ENCODE measurements at regions not wholly inside any gene's neighbourhood (a gene's known extent, or its start where the extent isn't known, plus 50 kb on each side); places are given as distances from the start of the nearest gene placed in this dataset.

GRCh38 chr2:103788389-103788788, 1026.6 kb downstream of the TMEM182 start:
- H3K36me3 ChIP-seq (ENCODE audit: insufficient read depth, low read length) = no peaks in the 10 kb centered on the region
- H3K27me3 ChIP-seq (ENCODE audit: insufficient read depth, low read length) = no peaks in the 10 kb centered on the region
- peak overlapping the region; percentile 35 for H3K4me3 ChIP-seq (ENCODE audit: low read length)
- H3K4me1 ChIP-seq (ENCODE audit: insufficient read depth, low read length) = peaks cover 58% of the 10 kb centered on the region
- peak overlapping the region; percentile 47 for H2AFZ ChIP-seq (ENCODE audit: low read depth, low read length)
- no peaks in the 10 kb centered on the region for H3K9me3 ChIP-seq (ENCODE audit: low read length)

DNA sequence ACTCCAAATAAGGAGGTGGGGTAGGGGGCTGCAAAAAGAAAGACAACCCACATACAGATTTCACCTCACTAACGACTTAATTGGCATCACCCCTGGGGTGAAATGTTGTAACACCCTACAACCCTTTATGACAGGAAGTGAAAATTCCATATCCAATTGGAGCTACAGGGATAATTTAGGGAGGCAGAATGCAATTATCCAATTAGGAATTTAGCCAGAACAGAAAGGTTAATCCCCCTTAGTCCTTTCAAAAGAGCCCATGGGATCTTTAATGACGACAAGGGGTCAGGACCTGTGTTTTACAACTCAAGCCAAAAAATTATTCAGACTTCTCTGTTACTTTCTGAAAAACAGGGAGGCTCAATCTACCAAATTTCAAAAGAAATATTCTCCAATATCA, 1027.1 kb downstream of the TMEM182 start:
- Histone ChIP-seq H3K27me3 (ENCODE audit: insufficient read depth, low read length) (no peaks in the 10 kb centered on the region), H2AFZ (ENCODE audit: low read depth, low read length) (peak overlapping the region; percentile 47), H3K4me1 (ENCODE audit: insufficient read depth, low read length) (peaks cover 52% of the 10 kb centered on the region), H3K36me3 (ENCODE audit: insufficient read depth, low read length) (no peaks in the 10 kb centered on the region), H3K4me3 (ENCODE audit: low read length) (peak overlapping the region; percentile 35), H3K9me3 (ENCODE audit: low read length) (peaks cover 2% of the 10 kb centered on the region)

DNA sequence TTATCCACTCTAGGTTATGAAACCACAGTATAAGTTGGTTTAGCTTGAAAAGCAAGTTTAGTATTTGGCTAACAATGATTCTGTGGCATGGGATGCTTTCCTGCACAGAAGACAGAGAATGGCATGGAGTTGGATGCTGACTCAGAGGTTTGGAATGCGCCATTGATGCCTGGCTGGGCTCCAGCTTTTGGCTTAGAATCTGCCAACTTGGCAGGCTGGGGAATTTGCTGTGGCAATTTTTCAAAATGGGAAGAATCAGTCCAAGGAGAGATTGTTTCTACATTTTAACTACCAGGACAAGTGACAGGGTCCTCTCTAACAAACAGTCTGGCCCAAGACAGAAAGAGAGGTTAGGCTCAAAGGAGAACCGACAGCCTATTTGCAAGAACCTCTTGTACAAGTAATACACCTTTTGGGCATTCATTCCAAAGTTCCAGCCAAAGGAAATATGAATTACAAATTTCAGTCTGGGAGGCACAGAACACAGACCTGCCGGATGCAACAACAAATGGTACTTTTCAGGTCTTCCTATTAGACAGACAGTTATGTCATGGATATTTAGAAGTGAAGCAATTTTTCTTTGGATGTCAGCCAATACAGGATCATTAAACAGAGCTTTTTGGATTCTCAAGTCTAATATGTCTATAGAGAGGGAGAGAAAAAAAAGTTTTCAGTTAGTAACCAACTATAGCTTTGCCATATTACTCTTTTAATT, 1027.7 kb downstream of the TMEM182 start:
- peaks cover 47% of the 10 kb centered on the region for H3K4me1 ChIP-seq (ENCODE audit: insufficient read depth, low read length)
- peak overlapping the region; percentile 47 for H2AFZ ChIP-seq (ENCODE audit: low read depth, low read length)
- H3K36me3 ChIP-seq (ENCODE audit: insufficient read depth, low read length) = no peaks in the 10 kb centered on the region
- peak overlapping the region; percentile 35 for H3K4me3 ChIP-seq (ENCODE audit: low read length)
- peaks cover 4% of the 10 kb centered on the region for H3K9me3 ChIP-seq (ENCODE audit: low read length)
- H3K27me3 ChIP-seq (ENCODE audit: insufficient read depth, low read length) = no peaks in the 10 kb centered on the region

DNA sequence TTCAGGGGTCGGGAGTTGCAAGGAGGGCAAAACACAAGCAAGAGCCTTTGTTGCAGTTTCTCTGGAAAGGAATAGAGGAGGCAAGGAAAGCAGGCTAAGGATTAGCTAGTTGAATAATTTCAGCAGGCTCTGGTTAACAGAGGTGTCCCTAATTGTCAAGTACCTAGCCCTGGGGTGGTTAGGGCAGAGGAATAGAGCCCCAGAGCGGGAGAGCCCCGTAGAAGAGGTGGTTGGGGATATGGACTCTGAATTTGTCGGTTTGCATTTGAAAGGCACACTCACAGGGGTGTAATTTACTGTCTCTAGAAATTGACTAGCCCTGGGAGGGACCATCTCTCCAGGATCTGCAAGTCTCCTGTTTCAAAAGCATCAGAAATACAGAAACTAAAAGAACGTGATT, 1030.2 kb downstream of the TMEM182 start:
- H3K36me3 ChIP-seq (ENCODE audit: insufficient read depth, low read length) = no peaks in the 10 kb centered on the region
- H3K4me1 ChIP-seq (ENCODE audit: insufficient read depth, low read length) = peaks cover 32% of the 10 kb centered on the region
- peaks cover 7% of the 10 kb centered on the region for H3K9me3 ChIP-seq (ENCODE audit: low read length)
- H3K27me3 ChIP-seq (ENCODE audit: insufficient read depth, low read length) = no peaks in the 10 kb centered on the region
- H2AFZ ChIP-seq (ENCODE audit: low read depth, low read length) = no peak overlapping the region
- no peak overlapping the region for H3K4me3 ChIP-seq (ENCODE audit: low read length)

DNA sequence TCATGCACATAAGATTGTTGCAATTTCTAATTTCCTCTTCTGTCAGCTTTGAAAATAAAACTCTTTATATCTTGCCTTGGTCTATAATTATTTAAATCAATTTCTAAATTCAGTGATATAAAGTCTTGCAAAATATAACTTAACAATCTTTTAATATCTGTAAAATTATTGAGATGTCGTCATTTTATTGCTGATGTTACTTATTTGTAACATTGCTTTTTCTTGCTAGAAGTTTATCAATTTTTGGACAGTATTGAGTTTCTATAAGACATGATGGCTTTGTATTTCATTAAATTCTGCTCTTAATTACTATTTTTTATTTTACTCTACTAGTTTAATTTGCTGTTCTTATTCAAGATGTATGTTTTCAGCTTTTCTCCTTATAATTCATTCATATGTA, 1036.5 kb downstream of the TMEM182 start:
- Histone ChIP-seq H3K4me1 (ENCODE audit: insufficient read depth, low read length) (no peaks in the 10 kb centered on the region), H3K9me3 (ENCODE audit: low read length) (peaks cover 9% of the 10 kb centered on the region), H3K4me3 (ENCODE audit: low read length) (no peak overlapping the region), H3K27me3 (ENCODE audit: insufficient read depth, low read length) (no peaks in the 10 kb centered on the region), H3K36me3 (ENCODE audit: insufficient read depth, low read length) (no peaks in the 10 kb centered on the region), H2AFZ (ENCODE audit: low read depth, low read length) (no peak overlapping the region)

DNA sequence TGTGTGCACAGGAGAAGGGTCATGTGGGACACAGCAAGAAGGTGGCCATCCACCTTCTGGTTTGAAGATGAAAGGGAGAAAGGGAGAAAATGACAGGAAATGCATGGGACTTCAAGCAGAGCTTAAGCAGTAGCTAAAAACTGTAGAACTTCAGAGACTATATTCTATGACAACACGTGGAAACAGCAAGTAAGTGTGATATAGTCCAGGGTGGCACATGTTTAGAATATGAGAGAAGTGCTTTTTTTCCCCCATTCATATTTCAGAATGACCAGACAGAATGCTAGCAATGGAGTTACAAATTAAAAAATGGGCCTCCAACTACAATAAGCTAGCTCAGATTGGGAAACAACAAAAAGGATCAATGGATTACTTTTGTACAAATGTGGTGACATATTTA, 1042.2 kb downstream of the TMEM182 start:
- H3K4me1 ChIP-seq (ENCODE audit: insufficient read depth, low read length) = no peaks in the 10 kb centered on the region
- no peaks in the 10 kb centered on the region for H3K27me3 ChIP-seq (ENCODE audit: insufficient read depth, low read length)
- no peak overlapping the region for H2AFZ ChIP-seq (ENCODE audit: low read depth, low read length)
- H3K9me3 ChIP-seq (ENCODE audit: low read length) = peaks cover 2% of the 10 kb centered on the region
- no peak overlapping the region for H3K4me3 ChIP-seq (ENCODE audit: low read length)
- H3K36me3 ChIP-seq (ENCODE audit: insufficient read depth, low read length) = no peaks in the 10 kb centered on the region

GRCh38 chr2:103805746-103806145, 1043.9 kb downstream of the TMEM182 start:
- Histone ChIP-seq H3K27me3 (ENCODE audit: insufficient read depth, low read length) (no peaks in the 10 kb centered on the region), H3K9me3 (ENCODE audit: low read length) (peaks cover 2% of the 10 kb centered on the region), H2AFZ (ENCODE audit: low read depth, low read length) (no peak overlapping the region), H3K4me1 (ENCODE audit: insufficient read depth, low read length) (no peaks in the 10 kb centered on the region), H3K36me3 (ENCODE audit: insufficient read depth, low read length) (no peaks in the 10 kb centered on the region), H3K4me3 (ENCODE audit: low read length) (no peak overlapping the region)

- Histone ChIP-seq H3K9me3 (ENCODE audit: low read length) (no peaks in the 10 kb centered on the region), H3K4me3 (ENCODE audit: low read length) (no peak overlapping the region), H3K36me3 (ENCODE audit: insufficient read depth, low read length) (no peaks in the 10 kb centered on the region), H2AFZ (ENCODE audit: low read depth, low read length) (no peak overlapping the region), H3K27me3 (ENCODE audit: insufficient read depth, low read length) (no peaks in the 10 kb centered on the region), H3K4me1 (ENCODE audit: insufficient read depth, low read length) (no peaks in the 10 kb centered on the region)
Measured at GRCh38 chr2:103808814-103809213, 1045.1 kb upstream of the POU3F3 start.

DNA sequence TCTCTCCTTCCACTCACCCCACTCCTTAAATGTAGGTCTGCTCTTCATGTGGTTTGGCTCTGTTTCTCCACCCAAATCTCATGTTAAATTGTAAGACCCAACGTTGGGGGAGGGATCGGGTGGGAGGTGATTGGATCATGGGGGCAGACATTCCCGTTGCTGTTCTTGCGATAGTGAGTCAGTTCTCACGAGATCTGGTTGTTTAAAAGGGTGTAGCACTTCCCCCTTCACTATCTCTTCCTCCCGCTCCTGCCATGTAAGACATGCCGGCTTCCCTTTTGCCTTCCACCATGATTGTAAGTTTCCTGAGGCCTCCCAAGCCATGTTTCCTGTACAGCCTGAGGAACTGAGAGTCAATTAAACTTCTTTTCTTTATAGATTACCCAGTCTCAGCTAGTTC, 1044.5 kb upstream of the POU3F3 start:
- H3K9me3 ChIP-seq (ENCODE audit: low read length) = no peaks in the 10 kb centered on the region
- no peaks in the 10 kb centered on the region for H3K27me3 ChIP-seq (ENCODE audit: insufficient read depth, low read length)
- H2AFZ ChIP-seq (ENCODE audit: low read depth, low read length) = no peak overlapping the region
- no peak overlapping the region for H3K4me3 ChIP-seq (ENCODE audit: low read length)
- H3K4me1 ChIP-seq (ENCODE audit: insufficient read depth, low read length) = no peaks in the 10 kb centered on the region
- no peaks in the 10 kb centered on the region for H3K36me3 ChIP-seq (ENCODE audit: insufficient read depth, low read length)

DNA sequence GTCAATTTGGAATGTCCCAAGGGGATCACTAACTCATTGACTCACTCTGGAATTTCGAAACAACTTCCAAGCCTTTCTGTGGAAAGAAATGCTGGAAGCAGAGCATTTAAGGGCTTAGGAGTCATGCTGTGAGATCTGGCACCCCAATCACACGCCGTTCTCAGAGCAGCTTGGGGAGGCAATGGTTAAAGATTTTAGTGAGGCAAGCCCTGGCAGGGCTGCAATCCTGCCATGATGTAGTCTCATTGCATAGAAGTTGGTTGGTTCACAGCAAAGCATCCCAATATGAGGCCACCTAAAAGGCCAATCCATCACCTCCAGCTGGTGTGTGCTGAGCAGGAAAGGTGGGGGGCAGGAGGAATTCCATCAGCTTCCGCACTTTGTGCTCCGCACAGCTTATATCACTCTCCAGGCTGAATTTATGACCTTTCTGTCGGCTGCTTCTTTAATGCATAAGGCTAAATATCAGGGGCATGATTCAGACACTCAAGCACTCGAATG, 1043.9 kb upstream of the POU3F3 start:
- Histone ChIP-seq H3K36me3 (ENCODE audit: insufficient read depth, low read length) (no peaks in the 10 kb centered on the region), H3K4me1 (ENCODE audit: insufficient read depth, low read length) (no peaks in the 10 kb centered on the region), H2AFZ (ENCODE audit: low read depth, low read length) (no peak overlapping the region), H3K4me3 (ENCODE audit: low read length) (no peak overlapping the region), H3K9me3 (ENCODE audit: low read length) (no peaks in the 10 kb centered on the region), H3K27me3 (ENCODE audit: insufficient read depth, low read length) (no peaks in the 10 kb centered on the region)

- no peaks in the 10 kb centered on the region for H3K27me3 ChIP-seq (ENCODE audit: insufficient read depth, low read length)
- H3K9me3 ChIP-seq (ENCODE audit: low read length) = no peaks in the 10 kb centered on the region
- no peak overlapping the region for H3K4me3 ChIP-seq (ENCODE audit: low read length)
- no peaks in the 10 kb centered on the region for H3K4me1 ChIP-seq (ENCODE audit: insufficient read depth, low read length)
- H3K36me3 ChIP-seq (ENCODE audit: insufficient read depth, low read length) = no peaks in the 10 kb centered on the region
- no peak overlapping the region for H2AFZ ChIP-seq (ENCODE audit: low read depth, low read length)
Measured at GRCh38 chr2:103810875-103811274, 1043.0 kb upstream of the POU3F3 start.

- Histone ChIP-seq H3K27me3 (ENCODE audit: insufficient read depth, low read length) (no peaks in the 10 kb centered on the region), H3K9me3 (ENCODE audit: low read length) (no peaks in the 10 kb centered on the region), H2AFZ (ENCODE audit: low read depth, low read length) (no peak overlapping the region), H3K4me1 (ENCODE audit: insufficient read depth, low read length) (no peaks in the 10 kb centered on the region), H3K4me3 (ENCODE audit: low read length) (no peak overlapping the region), H3K36me3 (ENCODE audit: insufficient read depth, low read length) (no peaks in the 10 kb centered on the region)
Measured at GRCh38 chr2:103814016-103814415, 1039.9 kb upstream of the POU3F3 start.

GRCh38 chr2:103815731-103816130, 1038.2 kb upstream of the POU3F3 start:
- no peaks in the 10 kb centered on the region for H3K4me1 ChIP-seq (ENCODE audit: insufficient read depth, low read length)
- H3K4me3 ChIP-seq (ENCODE audit: low read length) = no peak overlapping the region
- H2AFZ ChIP-seq (ENCODE audit: low read depth, low read length) = no peak overlapping the region
- no peaks in the 10 kb centered on the region for H3K36me3 ChIP-seq (ENCODE audit: insufficient read depth, low read length)
- H3K9me3 ChIP-seq (ENCODE audit: low read length) = no peaks in the 10 kb centered on the region
- H3K27me3 ChIP-seq (ENCODE audit: insufficient read depth, low read length) = no peaks in the 10 kb centered on the region

DNA sequence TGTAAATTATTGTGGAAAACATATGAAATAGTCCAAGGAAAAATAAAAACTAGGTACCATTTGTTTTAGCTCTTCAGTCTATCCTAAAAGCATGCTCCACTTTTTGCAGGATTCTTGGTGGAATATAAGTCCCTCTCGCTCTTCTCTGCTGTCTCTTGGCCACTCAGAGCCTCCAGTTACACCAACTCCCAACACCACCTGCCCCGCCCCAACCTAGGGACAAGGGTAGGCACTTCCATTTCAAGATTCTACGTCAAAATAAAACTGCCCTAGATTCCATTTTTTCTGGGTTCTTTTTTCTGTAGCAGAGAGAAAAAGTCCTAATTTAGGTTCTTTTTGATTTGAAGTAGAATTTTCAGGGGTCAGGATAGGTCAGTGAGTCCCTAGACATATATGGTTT, 1036.2 kb upstream of the POU3F3 start:
- Histone ChIP-seq H3K36me3 (ENCODE audit: insufficient read depth, low read length) (no peaks in the 10 kb centered on the region), H3K9me3 (ENCODE audit: low read length) (no peaks in the 10 kb centered on the region), H3K4me3 (ENCODE audit: low read length) (no peak overlapping the region), H3K27me3 (ENCODE audit: insufficient read depth, low read length) (no peaks in the 10 kb centered on the region), H2AFZ (ENCODE audit: low read depth, low read length) (no peak overlapping the region), H3K4me1 (ENCODE audit: insufficient read depth, low read length) (no peaks in the 10 kb centered on the region)

Data from neuron (in vitro differentiated cells).